Subcutaneous abdominal adipose tissue (tissue), 5 donors: ENCODE measurements at regions not wholly inside any gene's neighbourhood (a gene's known extent, or its start where the extent isn't known, plus 50 kb on each side); places are given as distances from the start of the nearest gene placed in this dataset.
"Not testable (repeated sequence)": the region's sequence is repeated elsewhere in the genome, so short reads cannot be mapped to it uniquely, and the experiment has no call there.

Experiments used
- H3K27ac ChIP-seq: one replicate; pipeline ENCODE4 v1.7.0; 2013; ENCODE audit warnings: low read depth, mild to moderate bottlenecking, inconsistent platforms, low read length, moderate library complexity
- H3K27me3 ChIP-seq, 5 donors: one replicate each; pipeline ENCODE4 v1.7.0; 2013; ENCODE audit warnings: low read length in 5 of 5, inconsistent platforms in 1 of 5; ENCODE audit not compliant: control insufficient read depth in 5 of 5, insufficient read depth in 4 of 5
- H3K36me3 ChIP-seq, 5 donors: one replicate each; pipeline ENCODE4 v1.7.0; 2013; ENCODE audit warnings: low read length in 5 of 5; ENCODE audit not compliant: control insufficient read depth in 5 of 5, insufficient read depth in 5 of 5
- H3K4me1 ChIP-seq, 5 donors: one replicate each; pipeline ENCODE4 v1.7.0; 2013; ENCODE audit warnings: low read length in 5 of 5, mild to moderate bottlenecking in 3 of 5, moderate library complexity in 1 of 5; ENCODE audit not compliant: control insufficient read depth in 5 of 5, insufficient read depth in 5 of 5
- H3K4me3 ChIP-seq, 5 donors: one replicate each; pipeline ENCODE4 v1.7.0; 2013; ENCODE audit warnings: low read length in 5 of 5, low read depth in 1 of 5
- H3K9ac ChIP-seq, 5 donors: one replicate each; pipeline ENCODE4 v1.7.0; 2013; ENCODE audit warnings: low read length in 5 of 5, mild to moderate bottlenecking in 4 of 5, moderate library complexity in 3 of 5
- H3K9me3 ChIP-seq, 5 donors: one replicate each; pipeline ENCODE4 v1.7.0; 2013; ENCODE audit warnings: low read length in 5 of 5; ENCODE audit not compliant: control insufficient read depth in 5 of 5
- donor health status: healthy.
- donor health status: healthy.
- donor health status: healthy.
- donor health status: healthy.
- donor health status: healthy.

DNA sequence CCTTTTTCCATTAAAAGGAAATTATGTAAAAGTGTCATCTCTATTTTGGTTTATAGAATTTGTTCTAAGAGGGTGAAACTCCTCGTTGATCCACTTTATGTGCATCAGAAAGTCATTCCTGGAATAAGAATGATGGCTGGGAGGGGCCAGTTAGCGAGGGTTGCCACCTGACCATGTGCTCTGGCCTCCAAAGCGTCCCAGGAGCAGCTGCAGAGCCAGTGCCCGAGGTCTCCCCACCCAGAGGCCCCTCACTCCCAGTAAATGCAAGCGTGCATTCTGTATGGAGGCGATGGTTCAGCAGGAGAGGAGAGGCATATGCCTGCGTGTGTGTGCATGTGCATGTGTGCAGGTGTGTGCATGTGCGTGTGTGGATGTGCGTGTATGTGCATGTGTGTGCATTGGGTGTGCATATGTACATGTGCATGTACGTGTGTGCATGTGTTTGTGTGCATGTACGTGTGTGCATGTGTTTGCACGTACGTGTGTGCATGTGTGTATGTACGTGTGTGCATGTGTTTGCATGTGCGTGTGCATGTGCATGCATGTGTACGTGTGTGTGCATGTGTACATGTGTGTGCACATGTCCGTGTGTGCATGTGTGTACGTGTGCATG lies 345.8 kb downstream of the TEX29 start:
- Histone ChIP-seq H3K36me3 (no peaks in the 10 kb centered on the region), H3K9ac (no peak overlapping the region), H3K4me3 (no peak overlapping the region), H3K4me1 (peaks cover 0 to 14% (median 3%) of the 10 kb centered on the region in 5 donors), H3K9me3 (peaks cover 0 to 3% (median 0%) of the 10 kb centered on the region in 5 donors), H3K27ac (no peak overlapping the region), H3K27me3 (no peaks in the 10 kb centered on the region)

GRCh38 chr13:111667757-111668156 lies 347.3 kb downstream of the TEX29 start:
- H3K4me3 ChIP-seq: no peak overlapping the region
- H3K27ac ChIP-seq: no peak overlapping the region

GRCh38 chr13:111668451-111668850 lies 348.0 kb downstream of the TEX29 start:
- Histone ChIP-seq H3K4me3 (no peak overlapping the region), H3K27me3 (no peaks in the 10 kb centered on the region), H3K9me3 (peaks cover 0 to 3% (median 0%) of the 10 kb centered on the region in 5 donors), H3K9ac (no peak overlapping the region), H3K27ac (no peak overlapping the region), H3K4me1 (no peaks in the 10 kb centered on the region), H3K36me3 (no peaks in the 10 kb centered on the region)

More at GRCh38 chr13:111667757-111668156, 347.3 kb downstream of the TEX29 start:
- Histone ChIP-seq H3K4me1 (peaks cover 0 to 4% (median 0%) of the 10 kb centered on the region in 5 donors), H3K27me3 (no peaks in the 10 kb centered on the region), H3K36me3 (no peaks in the 10 kb centered on the region), H3K9ac (no peak overlapping the region), H3K9me3 (peaks cover 0 to 3% (median 0%) of the 10 kb centered on the region in 5 donors)

DNA sequence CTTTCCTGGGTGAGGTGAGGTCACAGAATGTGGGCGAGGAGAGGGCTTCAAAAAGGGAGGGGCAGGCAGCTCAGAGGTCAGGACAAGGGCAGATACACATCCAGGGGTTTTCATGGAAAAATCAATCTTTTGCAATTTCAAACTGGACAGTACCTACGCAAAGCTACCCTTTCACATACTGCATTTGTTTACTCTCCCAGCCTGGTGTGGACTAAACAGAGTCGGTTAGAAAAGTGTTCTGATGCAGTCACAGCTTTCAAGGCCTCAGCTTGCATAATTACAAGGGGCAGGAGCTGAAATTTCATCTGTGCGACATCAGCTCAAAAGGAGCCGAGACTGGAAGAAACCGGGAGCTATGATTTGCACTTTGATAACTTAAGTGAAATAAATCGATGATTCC lies 351.8 kb downstream of the TEX29 start:
- not testable (repeated sequence) for H3K4me1 ChIP-seq, H3K36me3 ChIP-seq, H3K27ac ChIP-seq, H3K4me3 ChIP-seq, H3K9me3 ChIP-seq, H3K9ac ChIP-seq, H3K27me3 ChIP-seq

DNA sequence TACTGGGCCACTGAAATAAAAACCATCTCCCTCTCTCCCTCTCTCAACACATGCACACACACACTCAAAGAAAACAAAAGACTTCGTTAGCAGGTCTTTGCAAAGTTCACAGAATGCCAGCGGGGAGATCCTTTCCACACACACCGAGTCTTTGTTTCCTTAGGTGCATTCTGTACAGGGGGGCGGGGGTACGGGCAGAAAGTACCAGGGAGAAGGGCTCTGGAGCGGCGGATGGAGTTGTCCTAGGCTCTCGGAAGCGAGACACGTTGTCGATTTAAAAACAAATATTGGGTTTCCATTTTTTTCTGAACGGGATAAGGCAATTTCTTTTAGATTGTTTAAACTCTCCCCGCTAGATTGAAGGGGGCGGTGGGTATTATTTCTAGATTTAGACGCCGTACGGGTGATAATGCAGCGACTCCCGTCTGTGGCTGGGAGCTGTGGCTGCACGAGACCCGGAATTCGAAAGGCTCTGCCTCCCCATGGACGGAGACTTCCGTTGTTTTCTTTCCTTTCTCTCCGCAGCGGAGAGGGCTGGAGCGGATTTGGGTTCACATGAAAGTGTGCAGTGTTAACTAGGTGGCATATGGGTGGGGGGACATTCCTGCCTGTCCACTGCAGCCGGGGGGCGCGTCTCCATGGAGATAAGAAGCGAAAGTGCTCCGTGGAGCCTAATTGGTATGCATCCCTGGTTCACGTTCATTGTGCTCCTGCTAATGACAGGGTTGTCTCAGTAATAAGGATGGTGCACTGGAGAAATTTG lies 357.9 kb downstream of the TEX29 start:
- not testable (repeated sequence) for H3K27me3 ChIP-seq, H3K9me3 ChIP-seq, H3K9ac ChIP-seq, H3K4me1 ChIP-seq, H3K27ac ChIP-seq, H3K36me3 ChIP-seq, H3K4me3 ChIP-seq

- H3K9ac ChIP-seq: not testable (repeated sequence)
Measured at GRCh38 chr13:111679645-111680044, 359.2 kb downstream of the TEX29 start.

DNA sequence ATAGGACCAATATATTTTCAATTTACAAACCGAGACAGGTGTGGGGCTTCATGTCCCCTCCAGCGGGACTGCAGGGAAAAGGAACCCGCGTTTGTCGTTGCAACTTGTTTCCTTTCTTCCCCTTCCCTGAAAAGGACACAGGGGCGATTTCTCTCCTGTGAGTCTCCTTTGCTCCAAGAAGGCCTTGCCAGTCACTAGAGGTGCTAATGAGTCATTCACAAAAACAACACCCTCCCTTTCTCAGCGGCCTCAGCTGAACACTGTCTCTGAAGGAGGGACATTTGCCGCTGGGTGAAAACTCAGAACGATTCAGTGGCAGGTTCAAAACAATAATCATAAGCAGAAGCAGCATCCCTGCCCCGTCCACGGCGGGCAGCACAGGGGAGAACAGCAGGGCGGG lies 359.7 kb downstream of the TEX29 start:
- not testable (repeated sequence) for H3K27ac ChIP-seq, H3K9me3 ChIP-seq, H3K27me3 ChIP-seq, H3K4me3 ChIP-seq, H3K4me1 ChIP-seq, H3K9ac ChIP-seq, H3K36me3 ChIP-seq

More at GRCh38 chr13:111679645-111680044, 359.2 kb downstream of the TEX29 start:
- not testable (repeated sequence) for H3K4me3 ChIP-seq, H3K4me1 ChIP-seq, H3K27me3 ChIP-seq, H3K36me3 ChIP-seq, H3K27ac ChIP-seq, H3K9me3 ChIP-seq

DNA sequence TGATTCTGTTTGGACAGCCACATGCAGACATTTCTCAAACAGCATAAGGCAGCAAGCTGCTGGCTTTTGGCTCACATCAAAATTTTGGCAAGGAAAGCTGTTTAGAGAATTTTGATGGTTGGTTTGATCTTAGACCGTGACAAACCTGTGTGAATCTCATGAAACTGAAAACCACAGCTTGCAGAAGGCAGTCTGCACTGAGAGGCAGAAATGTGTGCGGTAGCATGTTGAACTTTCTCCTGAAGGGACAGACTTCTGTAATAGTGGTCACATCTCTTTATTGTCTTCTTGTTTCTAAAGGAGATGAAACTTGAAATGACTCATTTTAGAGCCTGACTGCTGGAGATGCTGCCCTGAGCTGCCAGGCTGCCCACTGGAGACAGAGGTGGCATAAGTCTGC lies 371.6 kb downstream of the TEX29 start:
- not testable (repeated sequence) for H3K36me3 ChIP-seq, H3K27ac ChIP-seq, H3K9ac ChIP-seq, H3K4me1 ChIP-seq, H3K4me3 ChIP-seq, H3K9me3 ChIP-seq, H3K27me3 ChIP-seq

- not testable (repeated sequence) for H3K27me3 ChIP-seq, H3K36me3 ChIP-seq, H3K9ac ChIP-seq, H3K27ac ChIP-seq, H3K4me1 ChIP-seq, H3K9me3 ChIP-seq, H3K4me3 ChIP-seq
Measured at GRCh38 chr13:111696121-111696520, 370.8 kb upstream of the SOX1 start.

DNA sequence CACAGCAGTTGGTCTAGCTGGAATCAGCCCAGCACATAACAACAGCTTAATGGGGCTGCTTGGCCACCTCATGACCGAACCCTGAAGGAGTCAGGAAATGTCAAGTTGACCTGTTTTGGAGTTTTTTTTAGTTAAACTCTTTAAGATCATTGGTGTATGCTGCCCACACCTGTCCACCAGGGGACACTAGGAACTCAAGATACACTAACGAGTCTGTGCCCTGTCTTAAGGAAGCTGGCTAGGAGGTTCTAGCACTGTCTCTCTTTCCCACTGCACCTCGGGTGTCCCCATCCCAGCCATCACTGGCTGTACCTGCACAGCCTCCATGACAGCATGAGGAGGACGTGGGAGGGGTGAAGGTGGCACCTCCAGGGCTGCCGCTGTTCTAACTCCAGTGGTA lies 364.9 kb upstream of the SOX1 start:
- H3K9ac ChIP-seq, H3K36me3 ChIP-seq: not testable (repeated sequence)

More for the DNA sequence above, 364.9 kb upstream of the SOX1 start:
- not testable (repeated sequence) for H3K27ac ChIP-seq, H3K4me1 ChIP-seq, H3K27me3 ChIP-seq, H3K4me3 ChIP-seq, H3K9me3 ChIP-seq
